Naive thymus-derived CD4-positive, alpha-beta T cell (primary cell): ENCODE measurements at regions not wholly inside any gene's neighbourhood (a gene's known extent, or its start where the extent isn't known, plus 50 kb on each side); places are given as distances from the start of the nearest gene placed in this dataset.

Experiments
- ATAC-seq: fragments of 150-1000 bp; cut with Tn5 transposase; 2 replicates; pipeline ENCODE4 v1.10.0; 2021; ENCODE audit warnings: mild to moderate bottlenecking, moderate library complexity
- CTCF ChIA-PET: fragments of 350-600 bp; sonication (Branson Sonifier 250); formaldehyde crosslinking; loops from one replicate; lab custom pipeline; 2021; ENCODE audit warnings: antibody characterized with exemption; lab: Charles Lee
- POLR2A ChIA-PET: fragments of 350-600 bp; sonication (Branson Sonifier 250); formaldehyde crosslinking; loops from one replicate; lab custom pipeline; 2021; ENCODE audit warnings: antibody characterized with exemption, inconsistent platforms; lab: Charles Lee
- DNase-seq, 9 donors: peaks; one replicate each; pipeline versions ENCODE4 v3.0.0 to v3.0.0-alpha.2; 2020 to 2022; ENCODE audit warnings: mixed read lengths in 1 of 9
- H3K27ac ChIP-seq: one replicate; pipeline ENCODE4 v1.7.0; 2013; ENCODE audit warnings: mild to moderate bottlenecking, low read depth, low read length, moderate library complexity
- H3K27me3 ChIP-seq, 2 donors: one replicate each; pipeline ENCODE4 v1.7.0; 2013; ENCODE audit warnings: low read length in 2 of 2, mild to moderate bottlenecking in 2 of 2, moderate library complexity in 2 of 2; ENCODE audit not compliant: control insufficient read depth in 2 of 2, insufficient read depth in 2 of 2
- H3K36me3 ChIP-seq, 3 experiments: 1 replicate in 2 of 3; 2 replicates in 1 of 3; pipeline ENCODE4 v1.7.0; 2013; ENCODE audit warnings: low read length in 3 of 3, mild to moderate bottlenecking in 3 of 3, moderate library complexity in 1 of 3; ENCODE audit not compliant: insufficient read depth in 3 of 3, control insufficient read depth in 2 of 3
- H3K4me1 ChIP-seq, 2 donors: one replicate each; pipeline ENCODE4 v1.7.0; 2013; ENCODE audit warnings: low read length in 2 of 2, mild to moderate bottlenecking in 2 of 2, moderate library complexity in 1 of 2; ENCODE audit not compliant: control insufficient read depth in 2 of 2, insufficient read depth in 2 of 2
- H3K4me3 ChIP-seq: 2 replicates; pipeline ENCODE4 v1.7.0; 2013; ENCODE audit warnings: mild to moderate bottlenecking, low read length
- H3K9me3 ChIP-seq, 3 experiments: 1 replicate in 2 of 3; 2 replicates in 1 of 3; pipeline ENCODE4 v1.7.0; 2013; ENCODE audit warnings: low read length in 3 of 3; ENCODE audit not compliant: control insufficient read depth in 2 of 3
- H3K27ac Mint-ChIP-seq, 9 donors: one replicate each; pipeline ENCODE4 v1.8.0; 2020 to 2022; ENCODE audit warnings: mixed read lengths in 9 of 9, mild to moderate bottlenecking in 8 of 9, moderate library complexity in 5 of 9, inconsistent platforms in 2 of 9
- H3K27me3 Mint-ChIP-seq, 5 donors: one replicate each; pipeline ENCODE4 v1.8.0; 2021 to 2022; ENCODE audit warnings: mixed read lengths in 5 of 5, mild to moderate bottlenecking in 1 of 5
- H3K36me3 Mint-ChIP-seq, 5 donors: one replicate each; pipeline ENCODE4 v1.8.0; 2020 to 2022; ENCODE audit warnings: mixed read lengths in 5 of 5, mild to moderate bottlenecking in 3 of 5, inconsistent platforms in 1 of 5
- H3K4me1 Mint-ChIP-seq, 7 donors: one replicate each; pipeline ENCODE4 v1.8.0; 2020 to 2022; ENCODE audit warnings: mixed read lengths in 7 of 7, mild to moderate bottlenecking in 3 of 7, inconsistent platforms in 1 of 7
- H3K4me3 Mint-ChIP-seq, 10 donors: one replicate each; pipeline ENCODE4 v1.8.0; 2020 to 2022; ENCODE audit warnings: mild to moderate bottlenecking in 10 of 10, mixed read lengths in 10 of 10, moderate library complexity in 6 of 10, inconsistent platforms in 2 of 10
- H3K9me3 Mint-ChIP-seq, 11 donors: one replicate each; pipeline ENCODE4 v1.8.0; 2020 to 2022; ENCODE audit warnings: mixed read lengths in 11 of 11, mild to moderate bottlenecking in 4 of 11, inconsistent platforms in 1 of 11, moderate library complexity in 1 of 11
- intact Hi-C, 2 donors: fragments of 100-400 bp; cut with micrococcal nuclease; formaldehyde crosslinking; loops; one replicate each; pipeline ENCODE4 v1.15.1; 2023

GRCh38 chr2:107322416-107322815 lies 436.4 kb upstream of the ST6GAL2 start:
- no peaks in the 10 kb centered on the region for H3K27me3 Mint-ChIP-seq
- no peaks in the 10 kb centered on the region for H3K4me1 ChIP-seq
- H3K27ac Mint-ChIP-seq: no peak overlapping the region
- H3K36me3 ChIP-seq: no peaks in the 10 kb centered on the region
- H3K27ac ChIP-seq: no peak overlapping the region
- no peaks in the 10 kb centered on the region for H3K27me3 ChIP-seq
- H3K4me3 Mint-ChIP-seq: no peak overlapping the region
- H3K36me3 Mint-ChIP-seq: no peaks in the 10 kb centered on the region
- H3K9me3 Mint-ChIP-seq: peaks cover 0 to 13% (median 5%) of the 10 kb centered on the region in 11 donors
- ChIA-PET CTCF (no interaction called here), POLR2A (no interaction called here)
- no peak overlapping the region for H3K4me3 ChIP-seq
- intact Hi-C loops: no loop called here
- H3K4me1 Mint-ChIP-seq: no peaks in the 10 kb centered on the region
- DNase-seq (no peak), ATAC-seq (no peak)
- peaks cover 0 to 5% (median 0%) of the 10 kb centered on the region in 3 experiments for H3K9me3 ChIP-seq

DNA sequence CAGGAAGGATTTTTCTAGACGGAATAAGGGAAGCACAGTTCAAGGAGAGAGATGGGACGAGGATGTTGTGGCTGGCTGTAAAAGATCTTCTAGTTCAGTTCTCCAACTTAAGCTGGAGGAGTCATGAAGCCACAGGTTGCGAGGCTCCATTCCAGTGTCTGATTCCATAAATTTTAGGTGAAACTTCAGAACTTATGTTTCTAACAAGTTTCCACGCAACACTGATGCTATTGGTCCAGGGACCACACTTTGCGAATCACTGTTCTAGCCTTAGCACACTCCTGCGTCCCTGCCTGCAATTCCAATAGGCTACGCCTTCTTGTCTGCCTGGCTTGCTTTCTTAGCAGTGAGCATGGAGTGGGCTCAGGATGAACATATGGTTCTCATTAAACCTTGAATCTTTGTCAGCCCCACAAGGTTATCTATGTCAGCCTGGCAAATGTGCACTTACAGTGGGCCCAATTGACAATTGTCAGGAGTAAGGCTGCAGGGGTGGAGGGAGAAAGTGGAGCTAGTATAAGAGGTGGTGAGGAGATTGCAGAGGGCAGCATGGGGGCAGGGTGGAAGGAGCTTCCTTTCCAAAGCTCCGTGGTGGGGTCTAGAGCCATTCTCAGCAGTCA lies 438.1 kb upstream of the ST6GAL2 start:
- no peak overlapping the region for H3K27ac Mint-ChIP-seq
- POLR2A ChIA-PET: no interaction called here
- no peak overlapping the region for H3K4me3 Mint-ChIP-seq
- H3K9me3 ChIP-seq: peaks cover 0 to 5% (median 0%) of the 10 kb centered on the region in 3 experiments
- CTCF ChIA-PET: no interaction called here
- no peaks in the 10 kb centered on the region for H3K27me3 ChIP-seq
- ATAC-seq (no peak), DNase-seq (no peak)
- no peaks in the 10 kb centered on the region for H3K36me3 Mint-ChIP-seq
- H3K27me3 Mint-ChIP-seq: no peaks in the 10 kb centered on the region
- intact Hi-C loops: no loop called here
- peaks cover 3 to 21% (median 8%) of the 10 kb centered on the region in 11 donors for H3K9me3 Mint-ChIP-seq
- no peaks in the 10 kb centered on the region for H3K4me1 ChIP-seq
- no peaks in the 10 kb centered on the region for H3K4me1 Mint-ChIP-seq
- no peak overlapping the region for H3K27ac ChIP-seq
- H3K36me3 ChIP-seq: no peaks in the 10 kb centered on the region
- H3K4me3 ChIP-seq: no peak overlapping the region

DNA sequence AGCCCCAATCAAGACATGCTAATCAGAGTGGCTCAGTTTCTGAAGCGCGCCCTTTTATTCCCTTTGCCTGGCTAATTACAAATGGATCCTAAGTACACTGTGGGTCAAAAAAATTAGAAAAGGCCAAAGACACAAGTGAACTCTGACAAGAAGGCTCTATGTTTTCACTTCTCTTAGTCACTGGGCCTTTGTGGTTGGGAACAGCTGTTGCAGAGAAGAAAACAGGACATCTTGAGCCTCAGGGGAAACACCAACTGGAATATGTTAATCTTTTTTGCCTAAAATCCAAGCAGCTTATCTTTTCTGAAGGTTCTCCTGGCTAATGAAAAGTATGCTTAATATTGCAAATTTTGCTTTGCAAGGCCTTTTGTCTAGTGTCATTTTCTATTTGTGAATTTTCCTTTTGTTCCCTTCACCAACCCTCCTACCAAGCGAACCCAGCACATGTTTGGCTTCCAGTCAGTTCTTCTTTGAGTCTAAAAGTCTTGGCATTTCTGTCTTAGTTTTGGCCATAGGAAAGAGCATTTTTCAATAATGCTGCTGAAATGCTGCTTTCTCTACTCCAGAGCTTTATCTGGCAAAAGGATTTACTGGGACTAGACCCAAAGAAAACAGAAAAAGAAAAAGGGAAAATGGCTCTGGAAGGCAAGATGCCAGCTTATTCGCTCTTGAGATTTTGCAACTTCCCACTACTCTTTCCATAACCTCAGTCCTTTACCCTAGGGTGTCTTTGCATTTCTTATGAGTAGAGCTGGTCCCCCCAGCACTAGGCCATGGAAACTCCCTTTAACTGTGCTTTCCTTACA lies 440.2 kb upstream of the ST6GAL2 start:
- Mint-ChIP-seq H3K36me3 (no peaks in the 10 kb centered on the region), H3K4me3 (no peak overlapping the region), H3K4me1 (no peaks in the 10 kb centered on the region), H3K27me3 (no peaks in the 10 kb centered on the region), H3K27ac (no peak overlapping the region), H3K9me3 (peaks cover 5 to 22% (median 12%) of the 10 kb centered on the region in 11 donors)
- Histone ChIP-seq H3K27ac (no peak overlapping the region), H3K9me3 (peaks cover 0 to 5% (median 4%) of the 10 kb centered on the region in 3 experiments), H3K4me3 (no peak overlapping the region), H3K27me3 (no peaks in the 10 kb centered on the region), H3K4me1 (no peaks in the 10 kb centered on the region), H3K36me3 (no peaks in the 10 kb centered on the region)
- POLR2A ChIA-PET: no interaction called here
- CTCF ChIA-PET: no interaction called here
- intact Hi-C loops: no loop called here
- no peak for DNase-seq
- ATAC-seq: no peak

GRCh38 chr2:107334306-107334705 lies 448.3 kb upstream of the ST6GAL2 start:
- Mint-ChIP-seq H3K9me3 (peaks cover 2 to 33% (median 10%) of the 10 kb centered on the region in 11 donors), H3K27me3 (no peaks in the 10 kb centered on the region), H3K36me3 (no peaks in the 10 kb centered on the region), H3K4me3 (no peak overlapping the region), H3K27ac (no peak overlapping the region), H3K4me1 (no peaks in the 10 kb centered on the region)
- POLR2A ChIA-PET: no interaction called here
- no peaks in the 10 kb centered on the region for H3K36me3 ChIP-seq
- intact Hi-C loops: no loop called here
- H3K9me3 ChIP-seq: peaks cover 0 to 4% (median 0%) of the 10 kb centered on the region in 3 experiments
- H3K4me3 ChIP-seq: no peak overlapping the region
- H3K27me3 ChIP-seq: no peaks in the 10 kb centered on the region
- H3K4me1 ChIP-seq: no peaks in the 10 kb centered on the region
- no peak for DNase-seq
- ATAC-seq: no peak
- CTCF ChIA-PET: no interaction called here
- no peak overlapping the region for H3K27ac ChIP-seq

DNA sequence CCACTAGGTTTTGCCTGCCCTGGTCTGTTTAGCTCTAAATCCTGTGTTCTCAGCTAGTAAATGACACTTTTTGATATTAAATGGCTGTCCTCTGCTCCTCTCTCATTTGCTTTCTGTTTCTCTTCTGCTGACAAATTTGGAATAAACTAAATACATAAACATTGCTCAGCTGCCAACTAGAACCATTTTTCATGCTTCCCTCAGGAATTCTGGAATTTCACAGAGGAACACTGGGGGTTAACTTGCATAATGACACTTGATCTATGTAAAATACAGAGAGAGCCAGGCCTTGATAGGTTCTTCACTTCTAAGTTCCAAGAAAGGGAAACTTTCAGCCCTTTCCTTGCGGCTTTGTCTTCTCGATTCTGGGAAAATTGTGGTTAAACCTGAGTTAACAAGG lies 450.6 kb upstream of the ST6GAL2 start:
- Histone ChIP-seq H3K27me3 (no peaks in the 10 kb centered on the region), H3K4me3 (no peak overlapping the region), H3K9me3 (no peaks in the 10 kb centered on the region), H3K36me3 (no peaks in the 10 kb centered on the region), H3K27ac (no peak overlapping the region), H3K4me1 (no peaks in the 10 kb centered on the region)
- ChIA-PET POLR2A (no interaction called here), CTCF (no interaction called here)
- ATAC-seq: no peak
- H3K9me3 Mint-ChIP-seq: peaks cover 2 to 22% (median 7%) of the 10 kb centered on the region in 11 donors
- intact Hi-C loops: no loop called here
- no peaks in the 10 kb centered on the region for H3K36me3 Mint-ChIP-seq
- no peak overlapping the region for H3K4me3 Mint-ChIP-seq
- H3K4me1 Mint-ChIP-seq: no peaks in the 10 kb centered on the region
- H3K27me3 Mint-ChIP-seq: no peaks in the 10 kb centered on the region
- DNase-seq: no peak
- H3K27ac Mint-ChIP-seq: no peak overlapping the region

DNA sequence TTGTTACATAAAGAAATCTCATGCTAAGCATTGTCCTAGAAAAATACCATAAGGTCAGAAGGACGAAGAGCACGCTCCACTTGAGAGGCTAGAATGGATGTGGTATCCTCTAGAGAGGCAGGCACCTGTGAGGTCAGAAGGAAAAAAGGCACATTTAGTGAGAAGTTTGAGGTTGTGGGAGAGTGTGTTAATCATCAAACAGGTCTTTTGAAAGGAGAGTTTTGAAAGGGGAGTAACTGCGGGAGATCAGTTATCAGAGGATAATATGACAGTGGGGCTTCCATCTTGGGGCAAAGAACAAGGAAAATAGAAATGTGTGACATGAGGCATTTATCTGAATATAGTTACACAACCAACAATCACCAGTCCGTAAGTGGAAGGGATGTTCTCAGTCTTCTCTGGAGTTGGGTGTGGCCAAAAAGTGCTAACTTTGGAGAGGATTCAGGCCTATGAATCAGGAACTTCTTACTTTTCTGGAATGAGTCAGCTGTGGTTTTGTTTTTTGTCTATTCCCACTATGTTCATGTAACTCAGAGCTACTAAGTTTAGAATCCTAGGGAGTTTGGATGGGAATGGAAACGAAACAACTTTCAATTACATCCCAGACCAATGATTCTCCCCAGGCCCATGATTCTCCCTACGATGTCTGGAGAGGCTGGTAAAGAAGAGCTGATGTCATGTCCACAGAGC lies 451.4 kb upstream of the ST6GAL2 start:
- Histone ChIP-seq H3K9me3 (no peaks in the 10 kb centered on the region), H3K4me1 (no peaks in the 10 kb centered on the region), H3K27ac (no peak overlapping the region), H3K27me3 (no peaks in the 10 kb centered on the region), H3K4me3 (no peak overlapping the region), H3K36me3 (no peaks in the 10 kb centered on the region)
- Mint-ChIP-seq H3K9me3 (peaks cover 2 to 22% (median 5%) of the 10 kb centered on the region in 11 donors), H3K4me1 (no peaks in the 10 kb centered on the region), H3K27me3 (no peaks in the 10 kb centered on the region), H3K36me3 (no peaks in the 10 kb centered on the region), H3K4me3 (no peak overlapping the region), H3K27ac (no peak overlapping the region)
- CTCF ChIA-PET: no interaction called here
- ATAC-seq: no peak
- POLR2A ChIA-PET: no interaction called here
- no peak for DNase-seq
- intact Hi-C loops: no loop called here
